ENCODE measurements at regions not wholly inside any gene's neighbourhood (a gene's known extent, or its start where the extent isn't known, plus 50 kb on each side); places are given as distances from the start of the nearest gene placed in this dataset.

DNA sequence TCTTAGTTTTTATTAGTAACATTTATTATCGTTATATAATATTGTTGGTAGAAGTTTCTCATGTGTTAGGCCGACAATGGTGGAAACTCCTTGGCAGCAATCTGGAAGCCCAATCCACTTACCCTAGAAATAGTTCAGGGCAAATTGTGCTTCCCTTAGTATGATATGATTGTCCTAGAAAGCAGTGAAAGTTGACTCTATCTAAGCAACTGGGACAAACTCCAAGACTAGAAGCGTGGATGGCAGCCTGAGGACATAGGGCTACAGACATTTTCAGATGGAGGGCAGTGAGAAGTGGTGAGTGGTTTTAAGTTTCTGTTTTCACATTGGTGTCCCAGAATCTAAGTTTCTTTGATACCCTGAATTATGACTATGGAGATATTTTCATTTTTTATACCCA, 63.3 kb upstream of the TRPC3 start:
- Histone ChIP-seq H3K27ac (no peak overlapping the region), H3K36me3 (no peaks in the 10 kb centered on the region), H3K9me3 (no peaks in the 10 kb centered on the region), H3K27me3 (no peaks in the 10 kb centered on the region), H3K4me3 (no peak overlapping the region), H3K4me1 (no peaks in the 10 kb centered on the region)
- TF ChIP-seq EP300 (IDR thresholded peaks at IDR 0.05) (no peak), POLR2A (IDR thresholded peaks at IDR 0.05) (no peak)
- TF ChIP-seq, protein P1, sequence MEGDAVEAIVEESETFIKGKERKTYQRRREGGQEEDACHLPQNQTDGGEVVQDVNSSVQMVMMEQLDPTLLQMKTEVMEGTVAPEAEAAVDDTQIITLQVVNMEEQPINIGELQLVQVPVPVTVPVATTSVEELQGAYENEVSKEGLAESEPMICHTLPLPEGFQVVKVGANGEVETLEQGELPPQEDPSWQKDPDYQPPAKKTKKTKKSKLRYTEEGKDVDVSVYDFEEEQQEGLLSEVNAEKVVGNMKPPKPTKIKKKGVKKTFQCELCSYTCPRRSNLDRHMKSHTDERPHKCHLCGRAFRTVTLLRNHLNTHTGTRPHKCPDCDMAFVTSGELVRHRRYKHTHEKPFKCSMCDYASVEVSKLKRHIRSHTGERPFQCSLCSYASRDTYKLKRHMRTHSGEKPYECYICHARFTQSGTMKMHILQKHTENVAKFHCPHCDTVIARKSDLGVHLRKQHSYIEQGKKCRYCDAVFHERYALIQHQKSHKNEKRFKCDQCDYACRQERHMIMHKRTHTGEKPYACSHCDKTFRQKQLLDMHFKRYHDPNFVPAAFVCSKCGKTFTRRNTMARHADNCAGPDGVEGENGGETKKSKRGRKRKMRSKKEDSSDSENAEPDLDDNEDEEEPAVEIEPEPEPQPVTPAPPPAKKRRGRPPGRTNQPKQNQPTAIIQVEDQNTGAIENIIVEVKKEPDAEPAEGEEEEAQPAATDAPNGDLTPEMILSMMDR (IDR thresholded peaks at IDR 0.05): no peak
- DNase-seq (ENCODE audit: low spot score in 2 of 2): no peak
- 82 to 92% methylated on average over 3 of the region's 3 CpGs for WGBS, 2 donors

GRCh38 chr4:122012735-122013134, 60.9 kb upstream of the TRPC3 start:
- 33 to 45% methylated on average over 2 of the region's 2 CpGs for WGBS, 2 donors
- no peak overlapping the region for H3K27ac ChIP-seq
- H3K4me1 ChIP-seq: no peaks in the 10 kb centered on the region
- TF ChIP-seq, protein P1 (IDR thresholded peaks at IDR 0.05): no peak
- TF ChIP-seq POLR2A (IDR thresholded peaks at IDR 0.05): no peak
- no peak for TF ChIP-seq EP300 (IDR thresholded peaks at IDR 0.05)
- no peak for DNase-seq (ENCODE audit: low spot score in 2 of 2)
- H3K9me3 ChIP-seq: no peaks in the 10 kb centered on the region
- no peaks in the 10 kb centered on the region for H3K36me3 ChIP-seq
- H3K27me3 ChIP-seq: no peaks in the 10 kb centered on the region
- no peak overlapping the region for H3K4me3 ChIP-seq

DNA sequence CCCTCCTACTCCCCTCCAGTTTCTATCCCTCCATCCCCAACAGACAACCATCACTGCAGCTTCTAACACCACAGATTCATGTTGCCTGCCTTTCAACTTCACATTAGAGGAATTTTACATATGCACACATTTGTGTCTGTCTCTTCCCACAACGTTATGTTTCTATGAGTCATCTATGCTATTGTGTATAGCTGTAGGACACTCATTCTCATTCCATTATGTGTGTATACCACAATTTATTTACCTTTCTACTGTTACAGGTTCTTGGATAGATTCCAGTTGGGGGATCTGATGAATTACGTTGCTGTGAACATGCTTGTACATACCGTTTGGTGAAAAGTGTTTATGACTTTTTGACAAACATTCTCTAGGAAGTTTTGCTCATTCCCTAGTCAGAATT, 58.8 kb upstream of the TRPC3 start:
- Histone ChIP-seq H3K9me3 (no peaks in the 10 kb centered on the region), H3K36me3 (no peaks in the 10 kb centered on the region), H3K27ac (no peak overlapping the region), H3K4me1 (no peaks in the 10 kb centered on the region), H3K27me3 (no peaks in the 10 kb centered on the region), H3K4me3 (no peak overlapping the region)
- TF ChIP-seq EP300 (IDR thresholded peaks at IDR 0.05) (no peak), POLR2A (IDR thresholded peaks at IDR 0.05) (no peak)
- TF ChIP-seq, protein P1 (IDR thresholded peaks at IDR 0.05): no peak
- no peak for DNase-seq (ENCODE audit: low spot score in 2 of 2)
- WGBS, 2 donors: 60 to 61% methylated on average over 3 of the region's 3 CpGs

GRCh38 chr4:122009524-122009923, 57.7 kb upstream of the TRPC3 start:
- DNase-seq (ENCODE audit: low spot score in 2 of 2): no peak
- TF ChIP-seq POLR2A (IDR thresholded peaks at IDR 0.05): no peak
- no peak for TF ChIP-seq EP300 (IDR thresholded peaks at IDR 0.05)
- TF ChIP-seq, protein P1 (IDR thresholded peaks at IDR 0.05): no peak
- Histone ChIP-seq H3K27ac (no peak overlapping the region), H3K4me1 (no peaks in the 10 kb centered on the region), H3K4me3 (no peak overlapping the region), H3K36me3 (no peaks in the 10 kb centered on the region), H3K9me3 (no peaks in the 10 kb centered on the region), H3K27me3 (no peaks in the 10 kb centered on the region)
- WGBS, 2 donors: 26 to 37% methylated on average over 2 of the region's 2 CpGs

DNA sequence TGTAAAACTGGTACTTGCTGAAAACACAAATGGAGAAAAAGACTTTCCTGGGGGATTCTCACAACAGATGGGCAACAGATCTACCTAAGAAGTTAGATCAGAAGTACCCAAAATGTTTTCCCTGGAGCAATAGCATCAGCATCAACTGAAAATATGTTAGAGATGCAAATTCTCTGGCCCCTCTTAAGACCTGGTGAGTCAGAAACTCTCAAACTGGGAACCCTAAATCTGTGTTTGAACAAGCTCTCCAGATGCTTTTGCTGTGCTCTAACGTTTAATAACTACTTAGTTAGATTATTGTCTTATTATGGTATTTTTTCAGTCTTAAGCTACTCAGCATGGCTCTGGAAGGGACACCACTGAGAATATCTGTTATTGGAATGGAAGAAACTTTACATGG, 55.2 kb upstream of the TRPC3 start:
- TF ChIP-seq, protein P1 (IDR thresholded peaks at IDR 0.05): no peak
- TF ChIP-seq EP300 (IDR thresholded peaks at IDR 0.05) (no peak), POLR2A (IDR thresholded peaks at IDR 0.05) (no peak)
- Histone ChIP-seq H3K9me3 (no peaks in the 10 kb centered on the region), H3K4me1 (no peaks in the 10 kb centered on the region), H3K27me3 (no peaks in the 10 kb centered on the region), H3K27ac (no peak overlapping the region), H3K36me3 (no peaks in the 10 kb centered on the region), H3K4me3 (no peak overlapping the region)
- DNase-seq (ENCODE audit: low spot score in 2 of 2): no peak
- WGBS, 2 donors: 40 to 50% methylated on average over 1 of the region's 1 CpG
